ENCODE measurements at regions not wholly inside any gene's neighbourhood (a gene's known extent, or its start where the extent isn't known, plus 50 kb on each side); places are given as distances from the start of the nearest gene placed in this dataset.

DNA sequence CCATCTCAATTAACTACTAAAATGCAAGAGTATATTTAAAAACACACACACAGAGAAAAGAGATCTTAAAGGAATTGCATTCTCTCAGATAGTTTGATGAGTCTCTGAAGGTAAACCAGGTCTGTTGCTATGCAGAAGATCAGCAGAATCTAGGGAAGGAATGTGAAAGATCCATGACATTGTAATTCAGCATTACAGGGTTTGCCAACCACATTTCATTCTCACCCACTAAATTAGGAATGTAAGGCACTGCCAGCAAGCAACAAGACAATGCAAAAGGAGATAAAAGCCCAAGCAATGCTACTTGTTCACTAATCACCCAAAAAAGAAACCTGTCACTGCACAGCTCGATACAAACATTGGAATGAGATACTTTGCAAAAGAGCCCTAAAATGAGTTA is 106.3 kb downstream of the LRIG3 start:
- no peak for DNase-seq

- DNase-seq = no peak
These were observed 105.1 kb downstream of the LRIG3 start for GRCh38 chr12:58815235-58815634.

DNA sequence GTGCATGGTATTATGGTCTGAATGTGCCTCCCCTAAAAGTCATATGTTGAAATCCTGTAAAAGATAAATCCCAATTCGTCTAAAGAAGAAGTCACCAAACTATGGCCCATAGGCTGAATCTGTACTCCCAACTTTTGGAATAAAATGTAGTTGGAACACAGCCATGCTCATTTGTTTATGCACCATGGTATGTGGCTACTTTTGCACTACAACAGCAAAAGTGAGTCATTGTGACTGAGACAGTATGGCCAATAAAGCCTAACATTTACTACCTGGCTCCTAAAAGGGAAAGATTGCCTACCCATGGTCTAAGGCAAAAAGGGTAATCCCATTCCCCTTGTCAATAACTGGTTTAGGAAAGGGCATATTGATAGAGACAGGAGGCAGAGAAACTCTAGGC is 101.8 kb downstream of the LRIG3 start:
- no peak for DNase-seq

GRCh38 chr12:58819345-58819744 is 101.0 kb downstream of the LRIG3 start:
- DNase-seq = no peak

DNA sequence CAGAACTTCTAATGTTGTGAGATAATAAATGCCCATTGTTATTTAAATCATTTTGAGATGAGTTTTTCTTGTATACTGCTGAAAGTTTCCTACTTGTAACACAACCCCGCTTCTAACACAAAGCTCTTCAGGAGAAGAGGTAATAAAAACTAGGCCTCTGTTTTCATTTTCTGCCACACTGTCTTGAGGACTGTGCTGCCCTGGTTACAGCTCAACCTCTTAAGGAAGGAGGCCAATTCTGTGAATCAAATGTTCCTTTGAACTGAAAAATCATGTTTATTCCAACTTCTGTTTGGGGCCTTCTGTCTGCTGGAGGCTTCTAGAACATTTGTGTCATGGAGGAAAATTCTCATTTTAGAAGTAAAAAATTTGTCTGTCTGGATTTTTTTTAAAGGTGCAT is 100.3 kb downstream of the LRIG3 start:
- DNase-seq = no peak
